Esophagus muscularis mucosa (tissue), 4 donors: ENCODE measurements at regions not wholly inside any gene's neighbourhood (a gene's known extent, or its start where the extent isn't known, plus 50 kb on each side); places are given as distances from the start of the nearest gene placed in this dataset.

ENCODE experiments used
- DNase-seq: peaks from one replicate; pipeline ENCODE4 v3.0.0-alpha.2; 2017; ENCODE audit errors: extremely low spot score
- H3K27ac ChIP-seq, 4 donors: fragments of 200-600 bp; sonication (generic); replicated peaks in 1 of 4; 1 replicate in 3 of 4; 2 replicates in 1 of 4; pipeline ENCODE4 v1.5.1; 2016 to 2019; ENCODE audit warnings: mild to moderate bottlenecking in 1 of 4
- H3K27me3 ChIP-seq, 4 donors: fragments of 200-600 bp; sonication (generic); one replicate each; pipeline versions ENCODE4 v1.5.1 to v1.6.0; 2016 to 2019
- H3K36me3 ChIP-seq, 4 donors: fragments of 200-600 bp; sonication (generic); one replicate each; pipeline ENCODE4 v1.5.1; 2016 to 2019
- H3K4me1 ChIP-seq, 4 donors: fragments of 200-600 bp; sonication (generic); one replicate each; pipeline ENCODE4 v1.5.1; 2016 to 2019
- H3K4me3 ChIP-seq, 4 donors: fragments of 200-600 bp; sonication (generic); 1 replicate in 2 of 4; 2 replicates in 2 of 4; pipeline ENCODE4 v1.5.1; 2016 to 2019; ENCODE audit warnings: mild to moderate bottlenecking in 4 of 4, moderate library complexity in 1 of 4
- H3K9me3 ChIP-seq, 4 donors: fragments of 200-600 bp; sonication (generic); 1 replicate in 3 of 4; 2 replicates in 1 of 4; pipeline ENCODE4 v1.5.1; 2016 to 2019
- EP300 ChIP-seq: sonication (generic); formaldehyde crosslinking; IDR thresholded peaks from one replicate; pipeline ENCODE4 v1.6.1; 2017; ENCODE audit warnings: antibody characterized with exemption
- POLR2A ChIP-seq: fragments of 450-650 bp; IDR thresholded peaks from one replicate; pipeline ENCODE4 v1.6.1; 2017; ENCODE audit warnings: antibody characterized with exemption, moderate library complexity, mild to moderate bottlenecking, low read depth
- POLR2AphosphoS5 ChIP-seq, 2 donors: sonication (generic); formaldehyde crosslinking; IDR thresholded peaks; one replicate each; pipeline ENCODE4 v1.6.1; 2017; ENCODE audit warnings: antibody characterized with exemption in 2 of 2
- WGBS: methylation state at CpG from one replicate; pipeline ENCODE4 v1.1.5; 2018; 5-methylcytosine and 5-hydroxymethylcytosine counted together
- intact Hi-C: fragments of 100-400 bp; cut with DNase I; formaldehyde crosslinking; loops from one replicate; pipeline ENCODE4 v1.15.1; 2023
- TF ChIP-seq, protein P1 (sequence below), 3 experiments: fragments of 200-600 bp in 2 of 3; fragments of 450-650 bp in 1 of 3; sonication (generic) in 2 of 3; IDR thresholded peaks; one replicate each; pipeline ENCODE4 v1.5.1; 2017 to 2019; ENCODE audit warnings: antibody characterized with exemption in 3 of 3, mild to moderate bottlenecking in 2 of 3, moderate library complexity in 1 of 3

DNA sequence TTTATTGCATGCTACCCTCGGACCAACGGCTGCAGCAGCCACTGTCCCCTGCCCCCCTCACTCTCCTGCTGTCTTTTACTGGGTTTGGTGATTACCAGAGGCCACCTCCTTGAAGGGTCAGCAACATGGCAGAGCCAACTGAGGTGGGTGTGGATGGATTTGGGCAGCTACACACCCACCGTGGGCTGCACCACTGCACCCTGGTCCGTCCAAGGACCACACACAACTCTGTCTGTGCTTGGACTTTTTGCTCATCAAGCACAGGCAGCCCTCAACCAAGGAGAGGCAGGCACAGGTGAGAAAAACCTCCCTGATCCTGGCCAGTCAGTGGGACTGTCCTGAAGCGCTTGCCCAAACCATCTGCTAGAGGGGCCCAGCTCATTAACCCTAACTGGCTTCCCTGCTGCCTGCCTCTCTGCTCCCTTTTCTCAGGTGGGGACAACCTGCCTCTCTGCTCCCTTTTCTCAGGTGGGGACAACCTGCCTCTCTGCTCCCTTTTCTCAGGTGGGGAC is 239.5 kb upstream of the PITRM1 start:
- TF ChIP-seq, protein P1, sequence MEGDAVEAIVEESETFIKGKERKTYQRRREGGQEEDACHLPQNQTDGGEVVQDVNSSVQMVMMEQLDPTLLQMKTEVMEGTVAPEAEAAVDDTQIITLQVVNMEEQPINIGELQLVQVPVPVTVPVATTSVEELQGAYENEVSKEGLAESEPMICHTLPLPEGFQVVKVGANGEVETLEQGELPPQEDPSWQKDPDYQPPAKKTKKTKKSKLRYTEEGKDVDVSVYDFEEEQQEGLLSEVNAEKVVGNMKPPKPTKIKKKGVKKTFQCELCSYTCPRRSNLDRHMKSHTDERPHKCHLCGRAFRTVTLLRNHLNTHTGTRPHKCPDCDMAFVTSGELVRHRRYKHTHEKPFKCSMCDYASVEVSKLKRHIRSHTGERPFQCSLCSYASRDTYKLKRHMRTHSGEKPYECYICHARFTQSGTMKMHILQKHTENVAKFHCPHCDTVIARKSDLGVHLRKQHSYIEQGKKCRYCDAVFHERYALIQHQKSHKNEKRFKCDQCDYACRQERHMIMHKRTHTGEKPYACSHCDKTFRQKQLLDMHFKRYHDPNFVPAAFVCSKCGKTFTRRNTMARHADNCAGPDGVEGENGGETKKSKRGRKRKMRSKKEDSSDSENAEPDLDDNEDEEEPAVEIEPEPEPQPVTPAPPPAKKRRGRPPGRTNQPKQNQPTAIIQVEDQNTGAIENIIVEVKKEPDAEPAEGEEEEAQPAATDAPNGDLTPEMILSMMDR (IDR thresholded peaks at IDR 0.05) = no peak
- no peak for DNase-seq
- intact Hi-C loops = no loop called here
- Histone ChIP-seq H3K36me3 (no peaks in the 10 kb centered on the region), H3K27me3 (no peaks in the 10 kb centered on the region), H3K27ac (no peak overlapping the region), H3K4me1 (no peaks in the 10 kb centered on the region), H3K9me3 (no peaks in the 10 kb centered on the region), H3K4me3 (no peak overlapping the region)
- WGBS = 91% methylated on average over 5 of the region's 5 CpGs

DNA sequence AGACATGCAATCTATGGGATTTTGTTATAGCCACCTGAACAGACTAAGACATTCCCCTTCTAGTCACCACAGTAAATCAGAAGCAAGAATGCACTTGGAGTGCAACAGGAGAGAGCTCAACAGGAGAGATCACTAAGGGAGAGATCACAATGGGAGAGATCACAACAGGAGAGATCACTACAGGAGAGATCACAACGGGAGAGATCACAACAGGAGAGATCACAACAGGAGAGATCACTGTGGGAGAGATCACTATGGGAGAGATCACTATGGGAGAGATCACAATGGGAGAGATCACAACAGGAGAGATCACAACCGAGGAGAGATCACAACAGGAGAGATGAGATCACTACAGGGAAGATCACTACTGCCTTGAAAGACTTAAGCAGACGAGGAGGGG is 238.5 kb upstream of the PITRM1 start:
- TF ChIP-seq, protein P1 (IDR thresholded peaks at IDR 0.05) = no peak
- TF ChIP-seq EP300 (no peak), POLR2AphosphoS5 (IDR thresholded peaks at IDR 0.05) (no peak), POLR2A (no peak)
- H3K27ac ChIP-seq = no peak overlapping the region
- no peaks in the 10 kb centered on the region for H3K36me3 ChIP-seq
- H3K9me3 ChIP-seq = no peaks in the 10 kb centered on the region
- no peak overlapping the region for H3K4me3 ChIP-seq
- WGBS = 83% methylated on average over 3 of the region's 3 CpGs
- H3K4me1 ChIP-seq = peaks cover 0 to 2% (median under 1%) of the 10 kb centered on the region in 4 donors
- intact Hi-C loops = no loop called here
- H3K27me3 ChIP-seq = no peaks in the 10 kb centered on the region
- DNase-seq = no peak

DNA sequence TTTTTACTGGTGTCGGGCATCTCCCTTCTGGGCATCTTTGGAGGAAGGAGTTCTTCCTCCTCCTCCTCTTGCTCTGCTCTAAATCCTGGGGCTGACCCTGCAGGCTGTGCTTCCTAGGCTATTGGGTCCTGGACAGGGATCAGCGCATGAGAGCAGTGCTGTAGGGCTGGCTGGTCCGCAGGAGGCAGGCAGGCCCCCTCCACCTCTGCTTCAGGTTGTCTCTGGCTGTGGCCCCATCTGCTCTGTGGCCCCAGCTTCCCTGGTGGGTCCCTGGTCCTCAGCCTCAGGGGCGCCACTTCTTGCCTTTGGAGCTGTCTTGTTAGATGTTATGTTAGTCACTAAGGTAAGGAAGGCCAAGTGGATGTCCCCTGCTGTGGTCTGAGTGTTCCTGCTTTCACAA is 237.3 kb upstream of the PITRM1 start:
- Histone ChIP-seq H3K9me3 (no peaks in the 10 kb centered on the region), H3K27ac (no peak overlapping the region), H3K4me1 (peaks cover 3 to 7% (median 6%) of the 10 kb centered on the region in 4 donors), H3K4me3 (no peak overlapping the region), H3K36me3 (no peaks in the 10 kb centered on the region), H3K27me3 (no peaks in the 10 kb centered on the region)
- 100% methylated on average over 3 of the region's 4 CpGs for WGBS
- no peak for DNase-seq
- intact Hi-C loops = no loop called here
- no peak for TF ChIP-seq POLR2A
- no peak for TF ChIP-seq EP300
- TF ChIP-seq POLR2AphosphoS5 (IDR thresholded peaks at IDR 0.05) = no peak
- TF ChIP-seq, protein P1 (IDR thresholded peaks at IDR 0.05) = no peak

DNA sequence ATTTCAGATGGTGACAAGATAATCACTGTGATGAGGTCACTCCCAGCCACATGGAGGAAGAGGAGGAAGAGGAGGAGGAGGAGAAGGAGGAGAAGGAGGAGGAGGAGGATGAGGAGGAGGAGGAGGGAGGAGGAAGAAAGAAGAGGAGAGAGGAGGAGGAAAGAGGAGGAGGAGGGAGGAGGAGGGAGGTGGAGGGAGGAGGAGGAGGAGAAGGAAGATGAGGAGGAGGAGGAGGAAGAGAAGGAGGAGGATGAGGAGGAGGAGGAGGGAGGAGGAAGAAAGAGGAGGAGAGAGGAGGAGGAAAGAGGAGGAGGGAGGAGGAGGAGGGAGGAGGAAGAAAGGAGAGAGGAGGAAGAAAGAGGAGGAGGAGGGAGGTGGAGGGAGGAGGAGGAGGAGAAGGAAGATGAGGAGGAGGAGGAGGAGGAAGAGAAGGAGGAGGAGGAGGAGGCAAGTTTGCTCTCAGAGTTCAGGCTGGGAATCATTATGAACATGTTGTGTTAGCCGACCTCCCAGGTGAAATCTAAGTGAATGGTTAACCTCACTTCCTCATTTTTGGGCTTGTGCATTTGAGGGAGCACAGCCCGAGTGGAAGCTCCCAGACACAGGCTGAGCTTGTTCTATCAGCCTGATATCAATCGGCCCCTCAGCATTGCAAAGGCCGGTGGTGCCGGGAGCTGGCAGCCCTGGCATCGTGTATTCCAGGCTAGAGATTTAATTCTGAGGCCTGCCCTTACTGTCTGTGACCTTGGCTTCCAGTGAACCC is 236.2 kb upstream of the PITRM1 start:
- H3K4me3 ChIP-seq = no peak overlapping the region
- 96% methylated on average over 6 of the region's 6 CpGs for WGBS
- H3K27me3 ChIP-seq = no peaks in the 10 kb centered on the region
- peaks cover 3 to 7% (median 6%) of the 10 kb centered on the region in 4 donors for H3K4me1 ChIP-seq
- H3K27ac ChIP-seq = no peak overlapping the region
- intact Hi-C loops = no loop called here
- no peaks in the 10 kb centered on the region for H3K36me3 ChIP-seq
- no peaks in the 10 kb centered on the region for H3K9me3 ChIP-seq
- no peak for DNase-seq
- no peak for TF ChIP-seq EP300
- TF ChIP-seq, protein P1 (IDR thresholded peaks at IDR 0.05) = no peak
- TF ChIP-seq POLR2A = no peak
- TF ChIP-seq POLR2AphosphoS5 (IDR thresholded peaks at IDR 0.05) = no peak

DNA sequence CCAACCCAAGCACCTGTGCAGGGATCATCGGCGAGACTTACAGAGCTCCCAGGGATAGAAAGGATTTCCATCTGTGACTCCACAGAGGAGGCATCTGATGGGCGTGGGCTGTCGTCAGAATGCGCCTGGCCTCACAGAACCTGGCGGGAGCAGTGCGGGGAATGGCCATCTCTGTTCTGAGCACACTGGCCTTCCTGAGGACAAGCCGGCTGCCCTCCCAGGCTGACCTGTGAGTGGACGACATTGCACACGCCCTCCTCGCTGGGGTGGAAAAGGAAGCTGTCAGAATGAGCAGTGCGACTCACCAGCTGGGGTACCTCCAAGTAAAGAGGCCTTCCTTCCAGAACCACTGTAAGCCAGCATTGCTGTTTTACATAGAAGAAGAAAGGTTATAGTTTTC is 234.6 kb upstream of the PITRM1 start:
- no peak overlapping the region for H3K4me3 ChIP-seq
- no peak for TF ChIP-seq POLR2A
- TF ChIP-seq EP300 = no peak
- TF ChIP-seq POLR2AphosphoS5 (IDR thresholded peaks at IDR 0.05) = no peak
- TF ChIP-seq, protein P1 (IDR thresholded peaks at IDR 0.05) = no peak
- no peaks in the 10 kb centered on the region for H3K36me3 ChIP-seq
- peaks cover 3 to 7% (median 6%) of the 10 kb centered on the region in 4 donors for H3K4me1 ChIP-seq
- no peak for DNase-seq
- intact Hi-C loops = no loop called here
- H3K9me3 ChIP-seq = no peaks in the 10 kb centered on the region
- no peaks in the 10 kb centered on the region for H3K27me3 ChIP-seq
- 95% methylated on average over 12 of the region's 12 CpGs for WGBS
- no peak overlapping the region for H3K27ac ChIP-seq
